ENCODE measurements at regions not wholly inside any gene's neighbourhood (a gene's known extent, or its start where the extent isn't known, plus 50 kb on each side); places are given as distances from the start of the nearest gene placed in this dataset.

GRCh38 chr1:42035830-42036604 is 117.2 kb upstream of the GUCA2B start:
- H3K9ac ChIP-seq: peak overlapping the region; percentile 10; the same call in 1 of the 2 replicates
- H4K20me1 ChIP-seq (ENCODE audit: insufficient read depth): no peaks in the 10 kb centered on the region
- no peak for TF ChIP-seq CTCF (conservative IDR thresholded peaks at IDR 0.05; ENCODE audit: low read depth, low read length)
- H3K4me2 ChIP-seq: peak overlapping the region; percentile 98
- H2AFZ ChIP-seq (ENCODE audit: low read depth): peak overlapping the region; percentile 92
- peak overlapping the region; percentile 15 for H3K4me3 ChIP-seq (IDR thresholded peaks at IDR 0.05; ENCODE audit: insufficient read depth, low read depth, low read length)
- H3K4me1 ChIP-seq (ENCODE audit: low read depth, poor library complexity, severe bottlenecking): peaks cover 19% of the 10 kb centered on the region
- no peak overlapping the region for H3K27ac ChIP-seq
- no peaks in the 10 kb centered on the region for H3K79me2 ChIP-seq (ENCODE audit: insufficient read depth, low read depth)
- no peaks in the 10 kb centered on the region for H3K36me3 ChIP-seq (ENCODE audit: insufficient read depth)
- H3K27me3 ChIP-seq (ENCODE audit: insufficient read depth, low read depth): no peaks in the 10 kb centered on the region; the same call in 1 of the 2 replicates

GRCh38 chr1:42035205-42035829 is 116.6 kb upstream of the HIVEP3 start:
- H3K4me2 ChIP-seq: peak overlapping the region; percentile 94
- no peaks in the 10 kb centered on the region; the same call in 1 of the 2 replicates for H3K27me3 ChIP-seq (ENCODE audit: insufficient read depth, low read depth)
- peaks cover 19% of the 10 kb centered on the region for H3K4me1 ChIP-seq (ENCODE audit: low read depth, poor library complexity, severe bottlenecking)
- peak overlapping the region; percentile 85 for H2AFZ ChIP-seq (ENCODE audit: low read depth)
- H3K36me3 ChIP-seq (ENCODE audit: insufficient read depth): no peaks in the 10 kb centered on the region
- H3K27ac ChIP-seq: no peak overlapping the region
- no peaks in the 10 kb centered on the region for H3K79me2 ChIP-seq (ENCODE audit: insufficient read depth, low read depth)
- H3K9ac ChIP-seq: peak overlapping the region; percentile 4; the same call in 1 of the 2 replicates
- H4K20me1 ChIP-seq (ENCODE audit: insufficient read depth): no peaks in the 10 kb centered on the region
- peak overlapping the region; percentile 43 for H3K4me3 ChIP-seq (IDR thresholded peaks at IDR 0.05; ENCODE audit: insufficient read depth, low read depth, low read length)
- no peak for TF ChIP-seq CTCF (conservative IDR thresholded peaks at IDR 0.05; ENCODE audit: low read depth, low read length)

GRCh38 chr1:42034426-42034825 is 115.7 kb upstream of the HIVEP3 start:
- no peak overlapping the region for H2AFZ ChIP-seq (ENCODE audit: low read depth)
- no peak for TF ChIP-seq CTCF (conservative IDR thresholded peaks at IDR 0.05; ENCODE audit: low read depth, low read length)
- no peak overlapping the region for H3K4me3 ChIP-seq (IDR thresholded peaks at IDR 0.05; ENCODE audit: insufficient read depth, low read depth, low read length)
- H3K4me1 ChIP-seq (ENCODE audit: low read depth, poor library complexity, severe bottlenecking): peaks cover 19% of the 10 kb centered on the region
- H3K27ac ChIP-seq: no peak overlapping the region
- no peaks in the 10 kb centered on the region for H3K79me2 ChIP-seq (ENCODE audit: insufficient read depth, low read depth)
- peak overlapping the region; percentile 94 for H3K4me2 ChIP-seq
- no peaks in the 10 kb centered on the region; the same call in 1 of the 2 replicates for H3K27me3 ChIP-seq (ENCODE audit: insufficient read depth, low read depth)
- no peaks in the 10 kb centered on the region for H3K36me3 ChIP-seq (ENCODE audit: insufficient read depth)
- H4K20me1 ChIP-seq (ENCODE audit: insufficient read depth): no peaks in the 10 kb centered on the region
- H3K9ac ChIP-seq: no peak overlapping the region

GRCh38 chr1:42033629-42034028 is 114.9 kb upstream of the HIVEP3 start:
- Histone ChIP-seq H4K20me1 (ENCODE audit: insufficient read depth) (no peaks in the 10 kb centered on the region), H3K4me3 (IDR thresholded peaks at IDR 0.05; ENCODE audit: insufficient read depth, low read depth, low read length) (no peak overlapping the region), H3K9ac (no peak overlapping the region), H3K36me3 (ENCODE audit: insufficient read depth) (no peaks in the 10 kb centered on the region), H3K4me2 (peak overlapping the region; percentile 94; the same call in 1 of the 2 replicates), H2AFZ (ENCODE audit: low read depth) (no peak overlapping the region), H3K79me2 (ENCODE audit: insufficient read depth, low read depth) (no peaks in the 10 kb centered on the region), H3K27ac (no peak overlapping the region), H3K27me3 (ENCODE audit: insufficient read depth, low read depth) (no peaks in the 10 kb centered on the region; the same call in 1 of the 2 replicates), H3K4me1 (ENCODE audit: low read depth, poor library complexity, severe bottlenecking) (peaks cover 19% of the 10 kb centered on the region)
- no peak for TF ChIP-seq CTCF (conservative IDR thresholded peaks at IDR 0.05; ENCODE audit: low read depth, low read length)

All from KMS-11 (cell line).